Activated naive CD8-positive, alpha-beta T cell treated with anti-CD3 and anti-CD28 coated beads, Interleukin-2, amount 10 ng/mL, durations not matched to agents 7 days and 5 days (primary cell): ENCODE measurements at regions not wholly inside any gene's neighbourhood (a gene's known extent, or its start where the extent isn't known, plus 50 kb on each side); places are given as distances from the start of the nearest gene placed in this dataset.

Experiments used
- ATAC-seq: fragments of 150-1000 bp; cut with Tn5 transposase; one replicate; pipeline ENCODE4 v1.10.0; 2021; ENCODE audit warnings: low read depth, moderate library complexity
- POLR2A ChIA-PET: fragments of 350-600 bp; sonication (Branson Sonifier 250); formaldehyde crosslinking; loops from one replicate; lab custom pipeline; 2021; ENCODE audit warnings: antibody characterized with exemption; lab: Charles Lee
- DNase-seq: peaks from one replicate; pipeline ENCODE4 v3.0.0; 2021
- H3K27ac Mint-ChIP-seq: one replicate; pipeline ENCODE4 v1.8.0; 2022; ENCODE audit warnings: mild to moderate bottlenecking, mixed read lengths
- H3K27me3 Mint-ChIP-seq: one replicate; pipeline ENCODE4 v1.8.0; 2022; ENCODE audit warnings: mild to moderate bottlenecking, moderate library complexity, mixed read lengths
- H3K36me3 Mint-ChIP-seq: one replicate; pipeline ENCODE4 v1.8.0; 2021; ENCODE audit warnings: mild to moderate bottlenecking, mixed read lengths
- H3K4me1 Mint-ChIP-seq: one replicate; pipeline ENCODE4 v1.8.0; 2021; ENCODE audit warnings: mixed read lengths
- H3K4me3 Mint-ChIP-seq: one replicate; pipeline ENCODE4 v1.8.0; 2022; ENCODE audit warnings: mild to moderate bottlenecking, moderate library complexity, mixed read lengths
- H3K9me3 Mint-ChIP-seq: one replicate; pipeline ENCODE4 v1.8.0; 2021; ENCODE audit warnings: mixed read lengths

- no peak for DNase-seq
- no peak for ATAC-seq
- POLR2A ChIA-PET = no interaction called here
- H3K27ac Mint-ChIP-seq = no peak overlapping the region
- no peaks in the 10 kb centered on the region for H3K36me3 Mint-ChIP-seq
- H3K27me3 Mint-ChIP-seq = peaks cover 7% of the 10 kb centered on the region
- no peaks in the 10 kb centered on the region for H3K9me3 Mint-ChIP-seq
- no peak overlapping the region for H3K4me3 Mint-ChIP-seq
- no peaks in the 10 kb centered on the region for H3K4me1 Mint-ChIP-seq
Observed at GRCh38 chr10:61612450-61612849, 50.3 kb upstream of the CABCOCO1 start.

- Mint-ChIP-seq H3K4me3 (no peak overlapping the region), H3K36me3 (no peaks in the 10 kb centered on the region), H3K27ac (no peak overlapping the region), H3K9me3 (no peaks in the 10 kb centered on the region), H3K27me3 (peaks cover 7% of the 10 kb centered on the region), H3K4me1 (no peaks in the 10 kb centered on the region)
- POLR2A ChIA-PET = no interaction called here
- DNase-seq (no peak), ATAC-seq (no peak)
Observed at GRCh38 chr10:61612009-61612408, 50.7 kb upstream of the CABCOCO1 start.

GRCh38 chr10:61609701-61610100, 53.0 kb upstream of the CABCOCO1 start:
- Mint-ChIP-seq H3K4me3 (no peak overlapping the region), H3K27ac (no peak overlapping the region), H3K4me1 (no peaks in the 10 kb centered on the region), H3K27me3 (peaks cover 11% of the 10 kb centered on the region), H3K9me3 (no peaks in the 10 kb centered on the region), H3K36me3 (no peaks in the 10 kb centered on the region)
- ATAC-seq (no peak), DNase-seq (no peak)
- POLR2A ChIA-PET = no interaction called here

- H3K36me3 Mint-ChIP-seq = no peaks in the 10 kb centered on the region
- no peak for ATAC-seq
Observed at GRCh38 chr10:61608255-61609033, 54.3 kb upstream of the CABCOCO1 start.

GRCh38 chr10:61606959-61607907, 55.5 kb upstream of the CABCOCO1 start:
- no peaks in the 10 kb centered on the region for H3K4me1 Mint-ChIP-seq
- no peak overlapping the region for H3K4me3 Mint-ChIP-seq
- H3K36me3 Mint-ChIP-seq = no peaks in the 10 kb centered on the region
- no peak overlapping the region for H3K27ac Mint-ChIP-seq
- no peak for DNase-seq
- ATAC-seq = no peak
- no peaks in the 10 kb centered on the region for H3K9me3 Mint-ChIP-seq
- peaks cover 12% of the 10 kb centered on the region for H3K27me3 Mint-ChIP-seq
- POLR2A ChIA-PET = no interaction called here

More at GRCh38 chr10:61608255-61609033, 54.3 kb upstream of the CABCOCO1 start:
- H3K9me3 Mint-ChIP-seq = no peaks in the 10 kb centered on the region
- H3K27me3 Mint-ChIP-seq = peaks cover 11% of the 10 kb centered on the region
- DNase-seq = no peak
- no peaks in the 10 kb centered on the region for H3K4me1 Mint-ChIP-seq
- H3K4me3 Mint-ChIP-seq = no peak overlapping the region
- H3K27ac Mint-ChIP-seq = no peak overlapping the region
- POLR2A ChIA-PET = no interaction called here

DNA sequence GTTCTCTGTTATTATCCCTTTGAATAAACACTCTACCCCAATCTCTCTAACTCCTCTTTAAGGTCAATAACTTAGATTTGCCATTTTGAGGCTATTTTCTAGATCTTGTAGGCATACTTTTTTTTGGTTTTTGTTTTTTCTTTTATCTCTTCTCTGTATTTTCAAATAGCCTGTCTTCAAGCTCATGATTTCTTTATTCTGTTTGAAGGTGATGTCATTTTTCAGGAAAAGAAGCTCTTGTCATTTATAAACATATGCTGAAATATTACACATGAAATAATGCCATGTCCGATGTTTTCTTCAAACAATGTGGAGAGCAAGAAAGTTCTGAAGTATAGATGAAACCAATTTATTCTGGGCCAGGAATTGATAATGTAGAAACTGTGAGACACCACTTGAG, 57.5 kb upstream of the CABCOCO1 start:
- DNase-seq = no peak
- H3K4me3 Mint-ChIP-seq = no peak overlapping the region
- H3K27ac Mint-ChIP-seq = no peak overlapping the region
- H3K36me3 Mint-ChIP-seq = no peaks in the 10 kb centered on the region
- POLR2A ChIA-PET = no interaction called here
- no peak for ATAC-seq
- H3K27me3 Mint-ChIP-seq = peaks cover 9% of the 10 kb centered on the region
- H3K9me3 Mint-ChIP-seq = no peaks in the 10 kb centered on the region
- no peaks in the 10 kb centered on the region for H3K4me1 Mint-ChIP-seq

DNA sequence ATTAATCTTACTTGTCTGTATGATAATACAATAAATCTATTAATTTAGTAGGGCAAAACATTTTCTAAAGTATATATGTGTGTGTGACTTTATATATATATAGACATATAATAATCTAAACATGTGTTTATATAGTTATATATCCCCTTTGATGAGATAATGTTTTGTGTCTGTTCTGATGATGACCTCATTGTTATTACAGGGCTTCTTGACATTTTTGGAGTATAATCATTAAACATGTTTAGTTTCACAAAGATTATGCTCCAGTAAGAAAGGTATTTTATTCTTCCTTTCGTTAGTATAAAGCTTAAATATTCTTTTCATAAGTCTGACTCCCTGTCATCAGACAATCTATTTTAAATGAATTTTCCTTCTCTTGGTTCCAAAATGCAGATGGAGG, 62.3 kb upstream of the CABCOCO1 start:
- Mint-ChIP-seq H3K4me3 (no peak overlapping the region), H3K4me1 (no peaks in the 10 kb centered on the region), H3K27ac (no peak overlapping the region), H3K9me3 (no peaks in the 10 kb centered on the region), H3K27me3 (peaks cover 5% of the 10 kb centered on the region), H3K36me3 (no peaks in the 10 kb centered on the region)
- DNase-seq (no peak), ATAC-seq (no peak)
- POLR2A ChIA-PET = no interaction called here

GRCh38 chr10:61594430-61594829, 68.3 kb upstream of the CABCOCO1 start:
- Mint-ChIP-seq H3K9me3 (no peaks in the 10 kb centered on the region), H3K27me3 (no peaks in the 10 kb centered on the region), H3K27ac (no peak overlapping the region), H3K4me3 (no peak overlapping the region), H3K36me3 (no peaks in the 10 kb centered on the region), H3K4me1 (no peaks in the 10 kb centered on the region)
- POLR2A ChIA-PET = no interaction called here
- no peak for ATAC-seq
- DNase-seq = no peak

GRCh38 chr10:61592581-61592980, 70.1 kb upstream of the CABCOCO1 start:
- Mint-ChIP-seq H3K27ac (no peak overlapping the region), H3K4me1 (no peaks in the 10 kb centered on the region), H3K9me3 (no peaks in the 10 kb centered on the region), H3K36me3 (no peaks in the 10 kb centered on the region), H3K4me3 (no peak overlapping the region), H3K27me3 (peaks cover 2% of the 10 kb centered on the region)
- DNase-seq (no peak), ATAC-seq (no peak)
- POLR2A ChIA-PET = no interaction called here

GRCh38 chr10:61589547-61590243, 73.0 kb upstream of the CABCOCO1 start:
- peaks cover 2% of the 10 kb centered on the region for H3K27me3 Mint-ChIP-seq
- no peak overlapping the region for H3K4me3 Mint-ChIP-seq
- DNase-seq = no peak

DNA sequence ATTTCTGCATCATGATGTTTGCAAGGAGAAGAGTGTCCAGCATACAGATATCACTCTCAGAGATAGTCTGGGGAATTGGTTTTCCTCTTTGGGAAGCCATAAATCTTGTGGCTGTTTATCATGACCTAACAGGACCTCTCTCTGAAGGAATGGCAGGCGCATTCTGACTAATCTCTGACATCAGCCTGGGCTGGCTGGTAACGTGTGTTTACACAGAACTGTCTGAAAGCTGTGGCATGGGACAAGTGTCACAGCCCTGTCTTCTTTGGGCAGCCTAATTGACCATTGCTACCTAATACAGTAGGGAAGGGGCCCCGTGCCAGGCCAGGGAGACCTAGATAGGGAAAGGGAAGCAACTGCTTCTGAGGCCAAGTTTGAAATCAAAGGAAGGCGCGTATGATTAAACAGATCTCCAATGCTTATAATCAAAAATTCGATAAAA, 73.9 kb upstream of the CABCOCO1 start:
- ATAC-seq = no peak
- Mint-ChIP-seq H3K4me1 (no peaks in the 10 kb centered on the region), H3K27me3 (peaks cover 2% of the 10 kb centered on the region), H3K27ac (no peak overlapping the region), H3K9me3 (no peaks in the 10 kb centered on the region), H3K4me3 (no peak overlapping the region), H3K36me3 (no peaks in the 10 kb centered on the region)
- POLR2A ChIA-PET = no interaction called here
- DNase-seq = no peak

More at GRCh38 chr10:61589547-61590243, 73.0 kb upstream of the CABCOCO1 start:
- ATAC-seq = no peak
- POLR2A ChIA-PET = no interaction called here
- Mint-ChIP-seq H3K4me1 (no peaks in the 10 kb centered on the region), H3K36me3 (no peaks in the 10 kb centered on the region), H3K27ac (no peak overlapping the region), H3K9me3 (no peaks in the 10 kb centered on the region)

DNA sequence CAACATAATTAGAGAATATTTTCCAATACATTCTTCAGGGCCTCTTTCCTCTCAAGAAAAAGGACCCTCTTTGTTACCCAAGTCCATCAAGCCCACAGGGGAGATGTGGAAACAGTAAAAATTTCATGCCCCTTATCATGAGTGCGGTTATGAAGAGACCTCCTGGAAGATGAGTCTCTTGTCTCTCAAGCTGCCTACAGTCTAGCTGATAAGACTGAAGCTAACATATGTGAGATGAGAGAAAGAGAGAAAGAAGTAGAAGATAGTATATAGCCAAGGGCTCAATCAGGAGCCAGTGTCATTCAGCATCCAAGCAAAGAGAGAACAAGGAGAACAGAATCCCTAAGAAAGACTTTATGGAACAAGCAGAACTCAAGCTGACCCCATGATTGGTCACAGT, 75.9 kb upstream of the CABCOCO1 start:
- DNase-seq (no peak), ATAC-seq (no peak)
- H3K4me3 Mint-ChIP-seq = no peak overlapping the region
- no peaks in the 10 kb centered on the region for H3K36me3 Mint-ChIP-seq
- no peaks in the 10 kb centered on the region for H3K4me1 Mint-ChIP-seq
- no peak overlapping the region for H3K27ac Mint-ChIP-seq
- POLR2A ChIA-PET = no interaction called here
- H3K9me3 Mint-ChIP-seq = no peaks in the 10 kb centered on the region
- H3K27me3 Mint-ChIP-seq = peaks cover 2% of the 10 kb centered on the region

- no peaks in the 10 kb centered on the region for H3K4me1 Mint-ChIP-seq
- no peaks in the 10 kb centered on the region for H3K36me3 Mint-ChIP-seq
- no peaks in the 10 kb centered on the region for H3K9me3 Mint-ChIP-seq
- no peak overlapping the region for H3K27ac Mint-ChIP-seq
- H3K27me3 Mint-ChIP-seq = peaks cover 4% of the 10 kb centered on the region
- ATAC-seq (no peak), DNase-seq (no peak)
- no peak overlapping the region for H3K4me3 Mint-ChIP-seq
- POLR2A ChIA-PET = no interaction called here
Observed at GRCh38 chr10:61580608-61581007, 82.1 kb upstream of the CABCOCO1 start.
